GM18502 (cell line): ENCODE measurements at regions not wholly inside any gene's neighbourhood (a gene's known extent, or its start where the extent isn't known, plus 50 kb on each side); places are given as distances from the start of the nearest gene placed in this dataset.
"Not testable (repeated sequence)": the region's sequence is repeated elsewhere in the genome, so short reads cannot be mapped to it uniquely, and the experiment has no call there.

Experiments used
- ATAC-seq: cut with Tn5 transposase; IDR thresholded peaks from one replicate; pipeline ENCODE4 v1.9.1; 2021; ENCODE audit warnings: mild to moderate bottlenecking; ENCODE audit not compliant: unreplicated experiment, poor library complexity

DNA sequence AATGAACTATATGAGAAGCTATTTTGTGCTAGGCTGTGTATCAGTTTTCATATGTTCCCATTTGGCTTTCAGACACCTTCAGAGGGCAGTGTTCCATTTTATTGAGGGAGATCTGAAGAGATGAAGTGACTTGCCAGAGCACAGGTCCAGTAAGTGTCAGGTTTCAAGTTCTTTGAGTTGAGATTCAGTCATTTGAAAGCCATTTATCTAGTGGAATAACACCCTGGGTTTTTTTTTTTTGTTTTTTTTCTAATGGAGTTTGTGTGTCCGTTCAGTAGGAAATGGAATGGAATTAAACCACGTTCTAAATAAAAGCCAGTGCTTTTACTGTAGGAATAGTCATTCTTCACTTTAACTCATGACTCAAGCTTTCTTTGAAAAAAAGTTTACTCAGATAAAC lies 652.9 kb upstream of the USP24 start:
- no peak for ATAC-seq

- no peak for ATAC-seq
These were observed 652.2 kb upstream of the USP24 start for GRCh38 chr1:55867304-55867843.

- not testable (repeated sequence) for ATAC-seq
These were observed 650.6 kb upstream of the USP24 start for GRCh38 chr1:55865778-55866177.

DNA sequence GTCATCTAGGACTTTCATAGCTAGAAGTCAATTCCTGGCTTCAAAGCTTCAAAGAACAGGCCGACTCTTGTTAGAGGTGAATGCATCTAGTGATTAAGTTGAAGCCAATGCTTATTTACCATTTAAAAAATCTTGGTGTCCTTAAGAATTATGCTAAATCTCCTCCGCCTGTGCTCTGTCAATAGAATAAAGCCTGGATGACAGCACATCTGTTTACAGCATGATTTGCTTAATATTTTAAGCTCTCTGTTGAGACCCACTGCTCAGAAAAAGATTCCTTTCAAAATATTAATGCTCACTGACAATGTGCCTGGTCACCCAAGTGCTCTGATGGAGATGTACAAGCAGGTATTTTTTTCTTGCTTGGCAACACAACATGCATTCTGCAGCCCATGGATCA lies 649.1 kb upstream of the USP24 start:
- ATAC-seq: no peak

- ATAC-seq: no peak
These were observed 646.6 kb upstream of the USP24 start for GRCh38 chr1:55861676-55862340.

DNA sequence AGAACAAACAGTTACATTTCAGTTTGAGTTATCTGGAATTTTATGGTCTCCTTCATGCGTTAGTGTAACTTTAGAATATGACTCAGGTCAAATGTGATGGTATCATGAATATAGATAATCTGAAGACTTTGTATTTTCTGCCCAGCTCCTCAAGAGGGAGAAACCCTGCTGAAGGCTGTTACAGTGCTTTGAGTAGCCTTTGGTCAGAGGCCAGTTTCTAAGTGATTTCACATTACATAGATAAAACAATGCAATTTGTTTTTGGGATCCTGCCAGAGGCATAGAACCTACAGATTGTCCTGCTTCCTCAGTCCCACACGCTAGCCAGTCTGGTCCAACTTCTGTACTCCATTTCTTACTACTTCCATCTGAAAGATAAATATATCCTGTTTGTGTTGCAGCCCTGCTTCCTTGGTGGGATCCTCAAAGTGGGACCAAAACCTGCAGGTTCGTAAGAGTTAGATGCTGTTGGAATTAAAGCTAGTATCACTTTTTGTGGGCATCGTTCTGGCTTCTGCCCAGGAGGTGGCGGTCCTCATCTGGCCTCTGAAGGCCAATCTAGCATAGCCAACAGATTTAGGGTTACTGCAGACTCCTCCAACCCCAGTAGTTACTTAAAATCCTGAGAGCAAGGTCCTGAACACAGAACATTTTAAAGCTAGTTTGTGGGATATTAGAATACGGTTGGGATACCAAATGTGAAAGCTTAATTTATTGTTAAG lies 645.8 kb upstream of the USP24 start:
- no peak for ATAC-seq

- ATAC-seq: no peak
These were observed 645.2 kb upstream of the USP24 start for GRCh38 chr1:55860326-55860725.

DNA sequence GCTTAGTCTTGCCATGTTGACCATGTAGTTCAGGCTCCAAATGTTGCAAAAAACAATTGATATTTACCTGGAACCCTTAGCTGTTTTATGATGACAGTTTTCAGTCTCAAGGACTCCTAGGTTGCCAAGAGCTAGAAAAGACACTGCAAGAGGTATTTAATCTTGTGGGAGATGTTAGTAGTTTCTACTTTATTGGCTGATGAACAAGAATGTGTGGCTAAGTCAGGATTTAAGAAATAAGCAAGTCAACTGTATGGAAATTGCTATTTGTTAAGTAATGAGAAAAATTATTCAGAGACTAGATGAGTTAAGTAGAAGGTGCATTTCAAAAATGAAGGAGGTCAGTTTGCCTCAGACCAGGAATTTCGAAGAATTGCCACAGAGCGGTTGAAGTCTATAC lies 639.7 kb upstream of the USP24 start:
- no peak for ATAC-seq

GRCh38 chr1:55848906-55849305 lies 633.7 kb upstream of the USP24 start:
- no peak for ATAC-seq

DNA sequence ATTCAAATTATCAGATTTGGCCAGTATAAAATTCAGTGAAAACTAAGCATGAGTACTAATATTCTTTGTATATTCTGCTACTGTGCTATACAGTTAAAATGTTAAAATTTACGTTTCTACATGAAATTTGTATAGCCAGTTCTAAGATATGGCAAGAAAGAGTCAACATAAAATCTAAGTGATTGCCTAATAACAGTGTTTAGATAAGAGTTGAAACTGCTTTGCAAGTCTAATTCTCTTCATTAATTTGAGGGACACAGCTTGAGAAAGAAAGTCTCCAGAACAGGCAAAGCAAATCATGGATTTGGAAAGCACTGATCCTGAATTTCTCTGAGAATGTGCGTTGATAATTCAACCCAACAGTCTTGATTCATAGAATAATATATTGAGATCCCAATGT lies 630.9 kb upstream of the USP24 start:
- no peak for ATAC-seq

DNA sequence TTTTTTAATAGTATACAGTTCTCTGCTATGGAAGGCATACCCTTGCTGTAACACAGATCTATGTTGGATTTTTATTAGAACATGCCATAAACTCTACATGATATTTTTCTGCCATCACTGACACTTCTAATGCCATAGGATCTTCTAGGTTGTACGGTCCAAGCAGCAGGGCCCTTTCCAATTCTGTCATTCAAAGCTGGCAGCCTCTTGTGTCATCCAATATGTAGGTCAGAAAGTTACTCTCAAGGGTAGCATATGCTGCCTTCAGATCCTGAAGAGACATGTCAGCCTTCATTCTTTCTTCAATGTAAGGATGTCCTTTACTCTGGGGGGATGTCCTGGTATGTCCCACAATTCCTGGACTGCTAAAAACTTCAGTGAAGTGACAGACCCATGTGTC lies 629.2 kb upstream of the USP24 start:
- no peak for ATAC-seq

DNA sequence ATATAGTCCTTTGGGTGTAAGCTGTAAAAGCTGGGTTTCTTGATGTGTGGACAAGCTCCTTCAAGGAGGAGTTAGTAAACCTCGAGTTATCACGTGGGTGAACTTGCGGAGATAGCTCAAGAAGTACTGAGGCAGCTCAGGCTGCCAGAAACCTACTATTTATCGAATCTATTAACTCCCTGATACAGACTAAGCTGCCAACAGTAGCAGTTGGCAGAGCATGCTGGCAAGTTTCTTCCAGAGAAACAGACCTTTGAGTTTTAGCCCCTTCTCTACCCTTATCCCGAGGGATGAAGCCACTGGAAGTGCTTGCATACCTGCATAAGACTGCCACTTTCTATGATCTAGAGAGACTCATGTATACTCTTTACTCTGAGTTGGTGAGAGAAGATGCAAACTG lies 624.5 kb upstream of the USP24 start:
- no peak for ATAC-seq

DNA sequence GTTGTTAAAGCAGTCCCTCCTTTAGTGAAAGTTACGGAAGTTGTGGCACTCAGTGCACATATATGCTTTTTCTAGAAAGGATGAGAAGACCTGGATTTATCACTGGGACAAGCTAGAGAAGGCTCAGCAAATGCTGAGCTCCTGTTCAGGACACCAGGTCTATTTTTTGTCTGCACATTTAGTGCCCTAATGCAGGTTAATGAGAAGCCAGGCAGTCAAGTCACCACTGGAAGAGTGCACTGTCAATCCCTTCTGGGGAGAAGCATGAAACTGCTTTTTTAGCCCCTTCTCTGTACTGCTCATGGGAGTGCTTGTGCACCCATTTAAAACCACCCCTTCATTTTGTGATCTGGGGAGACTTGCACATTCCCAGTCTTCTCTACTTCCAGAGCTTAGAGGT lies 624.1 kb upstream of the USP24 start:
- ATAC-seq: no peak

GRCh38 chr1:55836086-55836485 lies 620.9 kb upstream of the USP24 start:
- ATAC-seq: no peak

GRCh38 chr1:55833529-55834091 lies 618.4 kb upstream of the USP24 start:
- no peak for ATAC-seq

DNA sequence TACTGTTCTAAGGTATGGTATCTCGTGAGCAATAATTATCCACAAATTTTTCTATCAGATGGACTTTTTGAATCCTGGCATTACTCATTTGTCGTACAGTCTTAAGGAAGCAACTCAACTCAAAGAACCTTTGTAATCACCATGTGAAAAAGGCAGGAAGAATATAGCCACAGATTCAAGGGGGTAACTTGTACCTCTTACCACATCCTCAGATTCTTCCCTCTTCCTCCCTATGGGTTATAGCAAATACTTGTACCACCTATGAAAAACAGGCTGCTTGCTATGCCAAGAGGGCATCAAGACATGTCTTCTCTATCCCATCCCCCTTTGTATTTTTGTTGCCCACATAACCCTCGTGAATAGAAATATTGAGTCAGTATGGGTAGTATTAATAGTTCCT lies 616.6 kb upstream of the USP24 start:
- no peak for ATAC-seq

DNA sequence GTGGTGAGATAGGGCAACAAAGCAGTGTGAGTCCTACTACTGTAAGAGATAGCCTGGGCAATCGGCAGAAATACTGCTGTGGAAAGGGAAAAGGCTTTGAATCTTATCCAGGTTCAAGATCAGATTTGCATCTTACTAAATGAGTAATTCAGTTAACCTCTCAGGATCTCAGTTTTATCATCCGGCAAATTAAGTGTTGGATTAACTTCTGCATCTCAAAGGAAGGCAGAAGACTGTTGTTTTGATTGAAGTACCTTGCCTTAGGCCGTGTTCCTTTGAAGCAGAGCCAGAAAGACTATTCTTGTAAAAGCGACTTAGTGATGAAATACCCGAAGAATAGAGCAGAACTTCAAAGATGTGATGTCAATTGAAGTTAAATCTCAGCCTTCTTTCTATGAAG lies 612.9 kb upstream of the USP24 start:
- no peak for ATAC-seq

DNA sequence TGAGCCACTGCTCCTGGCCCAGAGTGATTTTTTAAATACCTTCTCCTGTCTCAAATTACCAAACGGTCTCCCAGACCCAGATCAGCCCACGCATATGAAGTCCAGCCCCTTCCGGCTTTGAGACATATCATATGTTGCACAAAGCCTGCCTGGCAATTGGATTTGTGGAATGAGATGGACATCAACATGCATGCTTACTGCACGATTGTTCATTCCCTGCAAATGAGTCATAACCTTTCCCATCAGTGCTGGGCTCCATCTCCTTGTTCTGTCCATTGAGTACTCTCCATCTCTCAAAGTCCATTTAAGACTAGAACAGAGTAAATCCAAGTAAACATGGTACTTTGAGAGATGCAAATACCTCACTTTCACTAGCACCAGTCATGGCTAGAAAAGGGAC lies 612.2 kb upstream of the USP24 start:
- no peak for ATAC-seq

DNA sequence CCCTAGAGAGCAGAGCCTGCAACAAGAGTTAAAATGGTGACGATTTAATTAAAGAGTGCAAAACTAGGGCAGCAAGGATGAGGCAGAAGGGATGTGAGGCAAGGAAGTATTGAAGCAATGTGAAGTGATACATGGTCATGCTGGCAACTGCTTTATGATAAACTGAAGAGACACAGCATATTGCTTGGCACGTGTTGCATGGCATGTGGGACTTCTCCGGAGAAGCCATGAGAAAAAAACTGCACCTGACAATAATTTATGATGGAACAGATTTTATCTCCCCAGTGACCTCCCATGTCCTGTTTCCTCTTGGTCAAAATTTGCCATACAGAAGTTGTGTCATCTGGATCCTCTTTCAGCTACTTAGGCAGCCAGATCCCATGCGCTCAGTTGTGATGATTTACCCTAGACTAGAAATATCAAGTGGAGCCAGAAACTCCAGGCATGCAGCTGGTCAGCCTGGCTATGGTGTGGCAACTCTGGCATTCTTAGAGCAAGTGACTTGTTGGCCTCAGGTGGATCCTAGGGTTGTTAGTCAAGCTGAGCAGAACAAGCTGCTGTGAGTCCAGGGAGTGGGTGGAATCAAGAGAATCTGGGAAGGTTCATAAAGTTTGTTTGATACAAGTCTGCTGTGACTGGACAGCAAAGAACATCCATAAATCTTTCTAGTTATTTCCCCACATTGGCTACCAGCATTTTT lies 611.4 kb upstream of the USP24 start:
- ATAC-seq: no peak

DNA sequence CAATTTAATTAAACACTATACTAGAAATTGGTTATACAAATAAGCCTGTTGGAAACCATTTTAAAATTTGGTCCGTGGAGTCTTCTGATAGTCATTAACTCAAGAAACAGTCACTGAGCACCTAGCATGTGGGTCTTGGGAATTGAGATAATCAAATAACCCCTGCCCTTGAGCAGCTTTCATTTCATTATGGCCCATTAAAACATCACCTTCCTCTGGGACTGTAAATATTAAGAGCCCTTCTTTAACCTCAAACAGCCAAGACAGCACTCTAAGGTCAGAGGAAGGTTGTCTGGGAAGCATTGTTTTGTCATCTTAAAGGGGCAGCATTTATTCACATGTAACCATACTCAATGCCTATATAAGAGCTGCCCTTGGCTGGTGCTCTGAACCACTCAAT lies 610.3 kb upstream of the USP24 start:
- no peak for ATAC-seq

- ATAC-seq: no peak
These were observed 609.1 kb upstream of the USP24 start for GRCh38 chr1:55824251-55824640.
